ENCODE measurements at regions not wholly inside any gene's neighbourhood (a gene's known extent, or its start where the extent isn't known, plus 50 kb on each side); places are given as distances from the start of the nearest gene placed in this dataset.

DNA sequence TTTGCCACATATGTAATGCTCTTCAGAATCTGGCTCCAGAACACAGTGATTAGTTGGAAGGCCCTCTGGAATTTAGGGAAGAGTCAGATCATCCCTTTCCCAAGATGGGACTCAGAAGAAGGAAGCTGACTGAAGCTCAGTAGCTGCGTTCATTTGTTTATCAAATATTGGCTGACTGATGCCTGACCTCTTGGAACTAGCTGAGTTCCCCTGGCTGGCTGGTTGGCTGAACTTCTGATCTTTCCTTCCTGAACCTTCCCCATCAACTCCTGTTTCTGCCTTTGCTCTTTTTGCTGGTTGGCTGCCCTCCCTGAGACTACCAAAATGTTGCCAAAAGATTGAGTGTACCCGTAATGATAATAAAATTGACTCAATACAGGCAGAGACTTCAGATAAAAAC is 866.5 kb upstream of the INTU start:
- no peak overlapping the region for H3K4me3 ChIP-seq (ENCODE audit: low read depth in 1 of 3, low read length in 3 of 3)
- H3K27ac ChIP-seq (ENCODE audit: low read depth in 1 of 2, low read length in 2 of 2) = no peak overlapping the region
- DNase-seq (ENCODE audit: low spot score) = no peak
- H3K9ac ChIP-seq (ENCODE audit: low read depth in 1 of 2, low read length in 2 of 2) = no peak overlapping the region
- H3K27me3 ChIP-seq (ENCODE audit: control insufficient read depth in 4 of 4, insufficient read depth in 4 of 4, low read length in 3 of 4) = no peaks in the 10 kb centered on the region
- H3K36me3 ChIP-seq (ENCODE audit: control insufficient read depth in 4 of 4, insufficient read depth in 3 of 4, low read depth in 1 of 4, low read length in 3 of 4) = no peaks in the 10 kb centered on the region
- TF ChIP-seq YY1 (IDR thresholded peaks at IDR 0.05) (peak; percentile 41), FOXA1 (IDR thresholded peaks at IDR 0.05) (peak; percentile 11), JUND (IDR thresholded peaks at IDR 0.05) (peak in 1 of 2 donors; percentile 40), RXRA (IDR thresholded peaks at IDR 0.05) (peak; percentile 61 to 87), HNF4A (conservative IDR thresholded peaks at IDR 0.05) (peak in 1 of 2 donors; percentile 80), FOXA2 (IDR thresholded peaks at IDR 0.05) (peak; percentile 38), MAX (IDR thresholded peaks at IDR 0.05) (no peak), TAF1 (conservative IDR thresholded peaks at IDR 0.05) (no peak), NR2F2 (IDR thresholded peaks at IDR 0.05) (peak; percentile 91), EGR1 (IDR thresholded peaks at IDR 0.05; ENCODE audit: low read depth in 2 of 2) (no peak), HNF4G (IDR thresholded peaks at IDR 0.05) (no peak), RAD21 (IDR thresholded peaks at IDR 0.05) (peak in 1 of 2 donors; percentile 41), ATF3 (IDR thresholded peaks at IDR 0.05) (no peak), ZBTB33 (IDR thresholded peaks at IDR 0.05) (no peak), GABPA (IDR thresholded peaks at IDR 0.05 in 1 of 2, conservative IDR thresholded peaks at IDR 0.05 in 1 of 2) (no peak)
- TF ChIP-seq, protein P1, sequence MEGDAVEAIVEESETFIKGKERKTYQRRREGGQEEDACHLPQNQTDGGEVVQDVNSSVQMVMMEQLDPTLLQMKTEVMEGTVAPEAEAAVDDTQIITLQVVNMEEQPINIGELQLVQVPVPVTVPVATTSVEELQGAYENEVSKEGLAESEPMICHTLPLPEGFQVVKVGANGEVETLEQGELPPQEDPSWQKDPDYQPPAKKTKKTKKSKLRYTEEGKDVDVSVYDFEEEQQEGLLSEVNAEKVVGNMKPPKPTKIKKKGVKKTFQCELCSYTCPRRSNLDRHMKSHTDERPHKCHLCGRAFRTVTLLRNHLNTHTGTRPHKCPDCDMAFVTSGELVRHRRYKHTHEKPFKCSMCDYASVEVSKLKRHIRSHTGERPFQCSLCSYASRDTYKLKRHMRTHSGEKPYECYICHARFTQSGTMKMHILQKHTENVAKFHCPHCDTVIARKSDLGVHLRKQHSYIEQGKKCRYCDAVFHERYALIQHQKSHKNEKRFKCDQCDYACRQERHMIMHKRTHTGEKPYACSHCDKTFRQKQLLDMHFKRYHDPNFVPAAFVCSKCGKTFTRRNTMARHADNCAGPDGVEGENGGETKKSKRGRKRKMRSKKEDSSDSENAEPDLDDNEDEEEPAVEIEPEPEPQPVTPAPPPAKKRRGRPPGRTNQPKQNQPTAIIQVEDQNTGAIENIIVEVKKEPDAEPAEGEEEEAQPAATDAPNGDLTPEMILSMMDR (IDR thresholded peaks at IDR 0.05; ENCODE audit: low read depth, low read length, missing input control) = no peak
- TF ChIP-seq, protein P2, sequence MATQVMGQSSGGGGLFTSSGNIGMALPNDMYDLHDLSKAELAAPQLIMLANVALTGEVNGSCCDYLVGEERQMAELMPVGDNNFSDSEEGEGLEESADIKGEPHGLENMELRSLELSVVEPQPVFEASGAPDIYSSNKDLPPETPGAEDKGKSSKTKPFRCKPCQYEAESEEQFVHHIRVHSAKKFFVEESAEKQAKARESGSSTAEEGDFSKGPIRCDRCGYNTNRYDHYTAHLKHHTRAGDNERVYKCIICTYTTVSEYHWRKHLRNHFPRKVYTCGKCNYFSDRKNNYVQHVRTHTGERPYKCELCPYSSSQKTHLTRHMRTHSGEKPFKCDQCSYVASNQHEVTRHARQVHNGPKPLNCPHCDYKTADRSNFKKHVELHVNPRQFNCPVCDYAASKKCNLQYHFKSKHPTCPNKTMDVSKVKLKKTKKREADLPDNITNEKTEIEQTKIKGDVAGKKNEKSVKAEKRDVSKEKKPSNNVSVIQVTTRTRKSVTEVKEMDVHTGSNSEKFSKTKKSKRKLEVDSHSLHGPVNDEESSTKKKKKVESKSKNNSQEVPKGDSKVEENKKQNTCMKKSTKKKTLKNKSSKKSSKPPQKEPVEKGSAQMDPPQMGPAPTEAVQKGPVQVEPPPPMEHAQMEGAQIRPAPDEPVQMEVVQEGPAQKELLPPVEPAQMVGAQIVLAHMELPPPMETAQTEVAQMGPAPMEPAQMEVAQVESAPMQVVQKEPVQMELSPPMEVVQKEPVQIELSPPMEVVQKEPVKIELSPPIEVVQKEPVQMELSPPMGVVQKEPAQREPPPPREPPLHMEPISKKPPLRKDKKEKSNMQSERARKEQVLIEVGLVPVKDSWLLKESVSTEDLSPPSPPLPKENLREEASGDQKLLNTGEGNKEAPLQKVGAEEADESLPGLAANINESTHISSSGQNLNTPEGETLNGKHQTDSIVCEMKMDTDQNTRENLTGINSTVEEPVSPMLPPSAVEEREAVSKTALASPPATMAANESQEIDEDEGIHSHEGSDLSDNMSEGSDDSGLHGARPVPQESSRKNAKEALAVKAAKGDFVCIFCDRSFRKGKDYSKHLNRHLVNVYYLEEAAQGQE (IDR thresholded peaks at IDR 0.05) = no peak
- H3K4me1 ChIP-seq (ENCODE audit: control insufficient read depth in 4 of 4, insufficient read depth in 4 of 4, low read length in 3 of 4) = peaks cover 0 to 5% (median 0%) of the 10 kb centered on the region in 4 donors
- no peaks in the 10 kb centered on the region for H3K9me3 ChIP-seq (ENCODE audit: control insufficient read depth in 4 of 4, low read length in 3 of 4)
- 17% methylated on average over 2 of the region's 2 CpGs for WGBS

- no peak for DNase-seq (ENCODE audit: low spot score)
- Histone ChIP-seq H3K9me3 (ENCODE audit: control insufficient read depth in 4 of 4, low read length in 3 of 4) (no peaks in the 10 kb centered on the region), H3K9ac (ENCODE audit: low read depth in 1 of 2, low read length in 2 of 2) (no peak overlapping the region), H3K27ac (ENCODE audit: low read depth in 1 of 2, low read length in 2 of 2) (no peak overlapping the region), H3K4me3 (ENCODE audit: low read depth in 1 of 3, low read length in 3 of 3) (no peak overlapping the region), H3K4me1 (ENCODE audit: control insufficient read depth in 4 of 4, insufficient read depth in 4 of 4, low read length in 3 of 4) (peaks cover 0 to 5% (median 0%) of the 10 kb centered on the region in 4 donors), H3K36me3 (ENCODE audit: control insufficient read depth in 4 of 4, insufficient read depth in 3 of 4, low read depth in 1 of 4, low read length in 3 of 4) (no peaks in the 10 kb centered on the region), H3K27me3 (ENCODE audit: control insufficient read depth in 4 of 4, insufficient read depth in 4 of 4, low read length in 3 of 4) (no peaks in the 10 kb centered on the region)
- TF ChIP-seq TAF1 (conservative IDR thresholded peaks at IDR 0.05) (no peak), NR2F2 (IDR thresholded peaks at IDR 0.05) (no peak), MAX (IDR thresholded peaks at IDR 0.05) (no peak), RXRA (IDR thresholded peaks at IDR 0.05) (no peak), HNF4G (IDR thresholded peaks at IDR 0.05) (no peak), HNF4A (conservative IDR thresholded peaks at IDR 0.05) (no peak), FOXA2 (IDR thresholded peaks at IDR 0.05) (no peak), SP1 (IDR thresholded peaks at IDR 0.05) (no peak)
- TF ChIP-seq, protein P2 (IDR thresholded peaks at IDR 0.05) = no peak
Measured at GRCh38 chr4:126768338-126768737, 864.4 kb upstream of the INTU start.
